HG03060 (cell line): ENCODE measurements at regions not wholly inside any gene's neighbourhood (a gene's known extent, or its start where the extent isn't known, plus 50 kb on each side); places are given as distances from the start of the nearest gene placed in this dataset.
"Not testable (repeated sequence)": the region's sequence is repeated elsewhere in the genome, so short reads cannot be mapped to it uniquely, and the experiment has no call there.

ENCODE experiments used
- ATAC-seq: cut with Tn5 transposase; IDR thresholded peaks from one replicate; pipeline ENCODE4 v1.9.1; 2021; ENCODE audit warnings: low read depth, moderate number of reproducible peaks; ENCODE audit not compliant: unreplicated experiment

GRCh38 chr18:67805261-67805660 lies 288.7 kb upstream of the DSEL start:
- ATAC-seq, result no peak

GRCh38 chr18:67794521-67794920 lies 278.0 kb upstream of the DSEL start:
- ATAC-seq, result no peak

GRCh38 chr18:67790527-67790926 lies 274.0 kb upstream of the DSEL start:
- ATAC-seq, result no peak

GRCh38 chr18:67789165-67789545 lies 272.6 kb upstream of the DSEL start:
- ATAC-seq, result no peak

- ATAC-seq, result no peak
These were observed 272.0 kb upstream of the DSEL start for GRCh38 chr18:67788310-67789164.

- no peak for ATAC-seq
These were observed 266.9 kb upstream of the DSEL start for GRCh38 chr18:67783196-67783946.

- no peak for ATAC-seq
These were observed 261.5 kb upstream of the DSEL start for GRCh38 chr18:67778016-67778415.

- ATAC-seq, result no peak
These were observed 260.4 kb upstream of the DSEL start for GRCh38 chr18:67776929-67777328.

GRCh38 chr18:67771271-67771670 lies 254.8 kb upstream of the DSEL start:
- ATAC-seq, result no peak

- ATAC-seq, result no peak
These were observed 254.0 kb upstream of the DSEL start for GRCh38 chr18:67770520-67770919.

GRCh38 chr18:67766930-67767329 lies 250.4 kb upstream of the DSEL start:
- no peak for ATAC-seq

- not testable (repeated sequence) for ATAC-seq
These were observed 235.7 kb upstream of the DSEL start for GRCh38 chr18:67752211-67752610.

- ATAC-seq, result no peak
These were observed 226.4 kb upstream of the DSEL start for GRCh38 chr18:67742954-67743353.

- no peak for ATAC-seq
These were observed 226.0 kb upstream of the DSEL start for GRCh38 chr18:67742525-67742924.

- ATAC-seq, result no peak
These were observed 219.0 kb upstream of the DSEL start for GRCh38 chr18:67735506-67735905.

- ATAC-seq, result no peak
These were observed 216.6 kb upstream of the DSEL start for GRCh38 chr18:67733088-67733487.

- no peak for ATAC-seq
These were observed 215.3 kb upstream of the DSEL start for GRCh38 chr18:67731851-67732250.

- no peak for ATAC-seq
These were observed 214.4 kb upstream of the DSEL start for GRCh38 chr18:67730886-67731285.

GRCh38 chr18:67728364-67728763 lies 211.8 kb upstream of the DSEL start:
- no peak for ATAC-seq

GRCh38 chr18:67726882-67727281 lies 210.4 kb upstream of the DSEL start:
- ATAC-seq, result no peak

- ATAC-seq, result no peak
These were observed 201.3 kb upstream of the DSEL start for GRCh38 chr18:67717800-67718199.

GRCh38 chr18:67715567-67715966 lies 199.0 kb upstream of the DSEL start:
- ATAC-seq, result no peak
